GM10248 (cell line): ENCODE measurements at regions not wholly inside any gene's neighbourhood (a gene's known extent, or its start where the extent isn't known, plus 50 kb on each side); places are given as distances from the start of the nearest gene placed in this dataset.

Experiments
- CTCF ChIA-PET: fragments of 300-600 bp; sonication (Branson Sonifier 250); formaldehyde crosslinking; extraction: SDS; loops from one replicate; lab custom pipeline; 2021; ENCODE audit warnings: antibody characterized with exemption; lab: Yijun Ruan, JAX
- POLR2A ChIA-PET: fragments of 350-650 bp; sonication (Branson Sonifier 250); formaldehyde crosslinking; extraction: SDS; loops from one replicate; lab custom pipeline; 2020; ENCODE audit warnings: antibody characterized with exemption; lab: Yijun Ruan, JAX
- DNase-seq: peaks from one replicate; pipeline ENCODE4 v3.0.0; 2012; ENCODE audit errors: extremely low spot score
- CTCF ChIP-seq: IDR thresholded peaks from 2 replicates; pipeline ENCODE4 v1.5.1; 2012; ENCODE audit warnings: mild to moderate bottlenecking, low read depth; ENCODE audit errors: extremely low read depth, missing control alignments, control extremely low read depth

- no peak for TF ChIP-seq CTCF
- ChIA-PET CTCF (interaction anchor here (1.3 to 2.0 kb wide), 4 partner anchors 10 to 612 kb away, joined by 3 to 5 read pairs (median 4); no protein-coding TSS in a partner anchor), POLR2A (interaction anchor here (0.6 kb wide), 1 partner anchor 486 kb away, joined by 9 read pairs; no protein-coding TSS in a partner anchor)
- DNase-seq, result no peak
Observed at GRCh38 chr14:51167587-51168214, 72.3 kb upstream of the TMX1 start.

- POLR2A ChIA-PET, result interaction anchor here (0.6 kb wide), 1 partner anchor 486 kb away, joined by 9 read pairs; no protein-coding TSS in a partner anchor
- no peak for TF ChIP-seq CTCF
- CTCF ChIA-PET, result interaction anchor here (1.3 to 2.0 kb wide), 2 partner anchors 12 to 18 kb away, joined by 3 to 5 read pairs; no protein-coding TSS in a partner anchor
- DNase-seq, result no peak
Observed at GRCh38 chr14:51168215-51168613, 71.8 kb upstream of the TMX1 start.

- CTCF ChIA-PET, result no interaction called here
- DNase-seq, result no peak
- POLR2A ChIA-PET, result no interaction called here
- no peak for TF ChIP-seq CTCF
Observed at GRCh38 chr14:51173863-51174262, 66.2 kb upstream of the TMX1 start.

- no peak for DNase-seq
- ChIA-PET CTCF (no interaction called here), POLR2A (no interaction called here)
- TF ChIP-seq CTCF, result no peak
Observed at GRCh38 chr14:51176839-51177238, 63.2 kb upstream of the TMX1 start.

GRCh38 chr14:51180577-51180976, 59.5 kb upstream of the TMX1 start:
- no peak for TF ChIP-seq CTCF
- ChIA-PET POLR2A (no interaction called here), CTCF (interaction anchor here (0.9 to 1.5 kb wide), 2 partner anchors 17 to 38 kb away, joined by 3 to 5 read pairs; no protein-coding TSS in a partner anchor)

GRCh38 chr14:51182131-51182565, 57.9 kb upstream of the TMX1 start:
- POLR2A ChIA-PET, result no interaction called here
- CTCF ChIA-PET, result interaction anchor here (0.9 kb wide), 1 partner anchor 26 kb away, joined by 3 read pairs; no protein-coding TSS in a partner anchor
- DNase-seq, result no peak
- no peak for TF ChIP-seq CTCF

More at GRCh38 chr14:51180577-51180976, 59.5 kb upstream of the TMX1 start:
- no peak for DNase-seq
